M059J (cell line): ENCODE measurements at regions not wholly inside any gene's neighbourhood (a gene's known extent, or its start where the extent isn't known, plus 50 kb on each side); places are given as distances from the start of the nearest gene placed in this dataset.
A peak's percentile ranks its signal among the peaks of the same experiment; 100 is the strongest.

Experiments used
- DNase-seq: peaks from one replicate; pipeline ENCODE4 v3.0.0-alpha.2; 2012; ENCODE audit warnings: low read depth

GRCh38 chr4:163871078-163871477 is 376.6 kb downstream of the TMA16 start:
- no peak for DNase-seq

DNA sequence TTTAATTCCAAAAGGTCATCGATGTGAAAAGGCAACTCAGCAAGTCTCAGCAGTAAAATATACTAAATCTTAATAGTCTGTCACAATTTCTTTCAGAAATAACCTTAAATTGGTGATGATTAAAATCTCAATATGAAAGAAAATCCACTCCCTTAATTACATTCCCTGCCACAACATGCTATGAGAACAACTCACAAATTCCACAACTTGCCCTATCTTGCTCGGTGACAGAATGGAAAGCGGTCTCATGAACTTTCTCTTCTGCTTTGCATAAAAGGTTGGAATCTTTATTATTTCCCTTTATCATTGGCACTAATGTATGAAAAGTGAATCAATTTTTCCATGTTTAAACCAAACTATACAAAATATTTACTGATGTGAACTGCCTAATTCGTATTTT is 380.8 kb downstream of the TMA16 start:
- DNase-seq, result no peak

- no peak for DNase-seq
These were observed 384.0 kb downstream of the TMA16 start for GRCh38 chr4:163878336-163879121.

DNA sequence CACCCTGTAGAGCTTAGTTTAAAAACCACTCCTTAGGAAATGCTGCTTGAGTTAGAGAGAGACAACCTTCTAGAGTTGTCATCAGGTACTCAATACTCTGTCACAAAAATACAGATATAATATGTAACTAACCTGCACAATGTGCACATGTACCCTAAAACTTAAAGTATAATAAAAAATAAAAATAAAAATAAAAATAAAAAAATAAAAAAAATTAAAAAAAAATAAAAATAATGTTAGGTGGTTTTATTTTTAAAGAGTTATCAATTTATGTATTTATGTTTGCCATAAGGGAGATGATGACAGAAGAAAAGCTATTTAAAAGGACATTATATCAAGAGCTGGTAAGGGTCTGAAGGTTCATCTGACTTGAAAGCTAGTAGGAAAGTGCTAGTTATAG is 397.9 kb downstream of the TMA16 start:
- no peak for DNase-seq

DNA sequence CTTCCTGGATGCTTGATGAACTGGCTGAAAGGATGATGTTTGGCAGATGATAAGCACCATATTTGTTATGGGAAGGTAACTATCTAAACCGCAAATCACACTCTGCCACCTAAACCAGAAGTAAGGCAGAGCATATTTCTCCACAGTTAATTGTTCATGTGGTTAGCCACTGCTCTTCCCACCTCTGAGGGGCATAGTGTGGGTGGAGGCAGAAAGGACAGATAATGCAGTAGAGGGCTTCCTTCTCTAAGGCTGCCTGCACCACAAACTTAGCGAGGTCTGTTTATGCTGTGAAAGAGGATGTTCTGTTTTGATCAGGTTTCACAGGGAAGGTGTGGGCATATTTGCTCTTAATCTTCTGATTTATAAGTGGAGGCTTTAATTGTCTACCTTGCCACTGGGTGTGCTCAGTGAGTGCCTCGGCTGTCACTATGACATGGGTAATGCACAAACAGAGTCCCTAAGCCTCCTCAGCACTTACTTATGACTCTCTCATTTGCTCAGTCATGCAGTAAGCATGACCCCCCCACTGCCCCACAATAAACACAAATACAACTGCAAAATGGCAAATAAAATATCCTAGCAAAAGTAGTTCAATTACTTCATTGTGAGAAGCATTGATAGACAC is 401.0 kb downstream of the TMA16 start:
- DNase-seq, result no peak

GRCh38 chr4:163901319-163901718 is 406.8 kb downstream of the TMA16 start:
- DNase-seq, result no peak

DNA sequence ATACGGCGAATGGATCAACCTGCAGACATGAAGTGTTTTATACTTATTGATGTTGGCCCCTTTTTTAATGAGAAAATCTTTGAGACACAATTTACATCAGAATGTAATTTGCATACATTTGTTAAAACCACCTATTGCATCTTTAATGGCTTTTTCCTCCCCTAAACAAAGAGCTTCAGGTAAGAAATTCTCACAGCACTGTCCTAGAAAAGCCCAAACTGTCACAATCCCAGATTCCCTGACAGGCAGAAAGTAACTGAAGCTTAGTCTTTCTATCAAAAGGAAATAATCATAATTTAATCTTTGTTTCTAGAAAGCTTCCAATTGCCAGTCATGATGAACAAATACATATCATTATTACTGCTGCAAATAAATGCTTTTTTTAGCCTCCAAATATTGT is 407.9 kb downstream of the TMA16 start:
- no peak for DNase-seq

- DNase-seq, result peak; percentile 29
These were observed 417.4 kb downstream of the TMA16 start for GRCh38 chr4:163911891-163912290.

GRCh38 chr4:163913571-163913970 is 419.1 kb downstream of the TMA16 start:
- DNase-seq, result no peak

GRCh38 chr4:163915896-163916295 is 421.4 kb downstream of the TMA16 start:
- DNase-seq, result no peak

DNA sequence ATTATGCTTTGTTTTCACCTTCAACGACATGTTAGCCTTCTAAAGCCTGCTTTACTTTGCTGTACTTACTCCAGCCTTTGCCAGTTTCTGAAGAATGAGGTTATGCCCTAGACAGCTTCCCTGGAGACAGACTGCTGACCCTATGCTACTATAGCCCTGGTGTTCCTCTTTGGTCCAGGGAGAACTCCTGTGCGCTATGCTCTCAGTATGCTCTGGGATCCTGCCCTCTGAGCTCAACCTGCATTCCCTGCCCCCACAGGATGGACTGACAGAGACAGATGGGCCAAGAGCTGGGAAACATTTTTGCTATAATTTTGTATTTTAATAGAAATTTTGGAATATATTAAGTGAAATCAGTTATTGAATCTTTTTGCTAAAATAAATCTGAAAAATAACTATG is 425.9 kb downstream of the TMA16 start:
- no peak for DNase-seq

GRCh38 chr4:163922302-163922701 is 427.8 kb downstream of the TMA16 start:
- no peak for DNase-seq

- DNase-seq, result no peak
These were observed 428.6 kb downstream of the TMA16 start for GRCh38 chr4:163923092-163923491.

GRCh38 chr4:163930086-163930485 is 435.6 kb downstream of the TMA16 start:
- no peak for DNase-seq

DNA sequence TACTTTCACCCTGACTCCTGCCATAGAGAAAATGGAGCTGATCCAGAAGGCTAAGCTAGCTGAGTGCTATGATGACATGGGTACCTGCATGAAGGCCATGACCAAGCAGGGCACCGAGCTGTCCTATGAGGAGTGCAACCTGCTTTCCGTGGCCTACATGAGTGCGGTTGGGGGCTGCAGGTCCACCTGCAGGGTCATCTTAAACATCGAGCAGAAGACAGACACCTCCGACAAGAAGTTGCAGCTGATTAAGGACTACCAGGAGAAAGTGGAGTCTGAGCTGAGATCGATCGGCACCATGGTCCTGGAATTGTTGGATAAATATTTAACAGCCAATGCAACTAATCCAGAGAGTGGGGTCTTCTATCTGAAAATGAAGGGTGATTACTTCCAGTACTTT is 438.0 kb downstream of the TMA16 start:
- DNase-seq, result no peak

- DNase-seq, result no peak
These were observed 445.1 kb downstream of the TMA16 start for GRCh38 chr4:163939597-163939996.

GRCh38 chr4:163941221-163941905 is 446.9 kb downstream of the TMA16 start:
- peak; percentile 37 for DNase-seq

- DNase-seq, result no peak
These were observed 454.5 kb downstream of the TMA16 start for GRCh38 chr4:163948920-163949455.

DNA sequence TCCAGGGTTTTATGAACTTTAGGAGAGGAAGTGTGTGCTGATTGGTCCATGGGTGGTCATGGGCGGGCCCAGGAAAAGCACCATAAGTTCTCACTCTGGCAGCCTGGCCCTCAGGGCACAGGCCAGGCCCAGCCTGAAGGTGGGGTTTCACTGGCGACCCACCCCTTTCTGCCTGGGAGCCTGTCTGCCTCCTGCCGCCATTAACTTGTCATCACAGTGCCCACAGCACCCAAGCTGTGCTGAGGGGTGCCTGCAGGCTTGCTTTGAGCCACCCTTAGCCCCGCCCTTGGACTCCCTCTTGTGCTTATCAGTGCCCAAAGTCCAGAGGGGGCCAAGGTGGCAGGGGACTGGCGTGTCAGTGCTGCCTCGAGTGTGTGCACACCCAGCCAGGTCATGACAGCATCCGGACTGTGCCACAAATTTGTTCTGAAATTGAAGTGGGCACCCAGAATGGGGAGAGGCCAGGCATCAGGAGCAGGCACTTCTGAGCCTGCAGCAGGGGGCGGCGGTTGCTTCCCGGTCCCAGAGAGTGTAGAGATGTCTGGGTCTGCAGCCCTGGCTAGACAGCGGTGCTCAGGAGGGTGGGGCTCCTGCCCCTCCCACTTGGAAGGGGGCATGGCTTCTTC is 455.6 kb downstream of the TMA16 start:
- no peak for DNase-seq

DNA sequence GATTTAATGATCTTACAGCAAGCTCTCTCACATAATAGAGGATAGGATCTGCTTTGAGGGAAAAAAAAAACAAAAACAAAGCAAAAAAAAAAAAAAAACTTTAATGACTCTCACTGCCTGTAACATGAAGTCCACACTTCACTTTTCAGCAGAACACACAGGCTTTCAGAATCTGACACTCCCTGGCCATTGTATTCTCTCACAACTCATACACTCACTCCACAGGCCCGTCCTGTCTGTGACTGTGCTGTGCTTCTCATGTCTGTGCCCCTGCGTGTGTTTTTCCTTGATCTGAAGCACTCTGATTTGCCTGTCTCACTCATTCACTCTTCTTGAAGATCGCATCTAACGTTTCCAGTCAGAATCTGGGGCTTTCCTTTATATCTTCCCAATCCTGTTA is 460.8 kb downstream of the TMA16 start:
- no peak for DNase-seq

DNA sequence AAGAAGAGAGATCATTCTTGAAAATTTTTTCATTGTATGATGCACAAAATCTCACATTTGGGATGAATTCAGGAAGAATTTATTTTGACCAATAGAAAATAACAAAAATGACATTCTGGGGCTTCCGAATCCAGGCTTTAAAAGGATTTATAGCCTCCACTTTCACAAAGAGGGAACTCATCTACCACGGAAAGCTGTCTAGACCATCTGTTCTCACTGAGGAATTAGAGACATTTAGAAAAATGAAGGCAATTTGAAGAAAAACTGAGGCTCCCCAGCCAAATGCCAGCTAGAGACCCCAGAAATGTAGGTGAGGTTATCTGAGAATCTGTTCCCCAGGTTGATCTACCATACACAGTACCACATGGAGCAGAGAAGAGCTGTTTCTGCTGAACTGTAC is 464.3 kb downstream of the TMA16 start:
- no peak for DNase-seq

- DNase-seq, result no peak
These were observed 465.4 kb downstream of the TMA16 start for GRCh38 chr4:163959932-163960331.
